GM12865 (cell line): ENCODE measurements at regions not wholly inside any gene's neighbourhood (a gene's known extent, or its start where the extent isn't known, plus 50 kb on each side); places are given as distances from the start of the nearest gene placed in this dataset.
"Not testable (repeated sequence)": the region's sequence is repeated elsewhere in the genome, so short reads cannot be mapped to it uniquely, and the experiment has no call there.

Experiments
- DNase-seq: peaks from one replicate; pipeline ENCODE4 v3.0.0; 2010; ENCODE audit warnings: low read depth
- H3K4me3 ChIP-seq: 2 replicates; pipeline ENCODE4 v1.5.1; 2011; ENCODE audit warnings: mild to moderate bottlenecking, low read depth, low read length, control low read depth
- CTCF ChIP-seq: IDR thresholded peaks from 2 replicates; pipeline ENCODE4 v1.5.1; 2011; ENCODE audit warnings: low read length, control low read depth, low read depth, inconsistent platforms; ENCODE audit not compliant: insufficient read depth; ENCODE audit errors: missing control alignments

GRCh38 chr4:169934794-169935429 lies 91.3 kb downstream of the MFAP3L start:
- H3K4me3 ChIP-seq, result no peak overlapping the region
- DNase-seq, result no peak
- TF ChIP-seq CTCF, result no peak

GRCh38 chr4:169933531-169933930 lies 92.7 kb downstream of the MFAP3L start:
- no peak overlapping the region for H3K4me3 ChIP-seq
- TF ChIP-seq CTCF, result no peak
- no peak for DNase-seq

- no peak overlapping the region for H3K4me3 ChIP-seq
- DNase-seq, result no peak
- TF ChIP-seq CTCF, result no peak
Observed at GRCh38 chr4:169931964-169932363, 94.2 kb downstream of the MFAP3L start.

- not testable (repeated sequence) for H3K4me3 ChIP-seq, DNase-seq
Observed at GRCh38 chr4:169930755-169931154, 95.4 kb downstream of the MFAP3L start.

- H3K4me3 ChIP-seq, result no peak overlapping the region
- TF ChIP-seq CTCF, result no peak
- DNase-seq, result no peak
Observed at GRCh38 chr4:169927280-169927679, 98.9 kb downstream of the MFAP3L start.

- no peak for TF ChIP-seq CTCF
- no peak for DNase-seq
Observed at GRCh38 chr4:169925678-169926077, 100.5 kb downstream of the MFAP3L start.

DNA sequence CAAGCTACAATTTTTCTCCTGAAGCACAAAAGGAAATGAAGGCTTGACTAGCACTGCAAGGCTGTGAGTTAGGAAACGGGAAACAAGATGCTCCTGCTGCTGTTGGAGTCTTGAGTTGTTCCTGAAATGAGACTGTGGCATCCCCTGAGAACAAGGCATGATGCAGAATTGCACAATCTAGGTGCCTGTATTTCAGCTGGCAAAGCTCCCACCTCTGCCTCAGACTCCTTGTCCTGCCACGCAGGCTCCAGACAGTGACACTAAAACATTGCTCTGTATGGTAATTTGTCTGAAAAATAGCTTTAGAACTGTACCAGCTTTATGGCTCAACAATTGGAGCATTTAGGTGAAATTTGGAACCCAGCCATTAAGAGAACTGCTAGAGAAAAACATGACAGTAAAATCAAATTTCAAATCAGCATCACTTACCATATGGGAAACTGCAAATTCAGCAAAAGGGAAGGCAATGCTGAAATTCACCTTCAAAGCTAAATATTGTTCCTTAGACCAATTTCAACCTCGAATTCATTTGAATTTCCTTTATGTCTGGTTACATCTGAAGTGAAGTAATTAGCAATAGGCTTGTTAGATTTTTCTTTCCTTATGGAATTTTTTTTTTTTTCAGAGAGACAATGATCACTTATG lies 103.4 kb downstream of the MFAP3L start:
- DNase-seq, result no peak
- no peak overlapping the region for H3K4me3 ChIP-seq
- no peak for TF ChIP-seq CTCF

More at GRCh38 chr4:169925678-169926077, 100.5 kb downstream of the MFAP3L start:
- H3K4me3 ChIP-seq, result no peak overlapping the region
